HG03045 (cell line): ENCODE measurements at regions not wholly inside any gene's neighbourhood (a gene's known extent, or its start where the extent isn't known, plus 50 kb on each side); places are given as distances from the start of the nearest gene placed in this dataset.
"Not testable (repeated sequence)": the region's sequence is repeated elsewhere in the genome, so short reads cannot be mapped to it uniquely, and the experiment has no call there.

ENCODE experiments used
- ATAC-seq: cut with Tn5 transposase; IDR thresholded peaks from one replicate; pipeline ENCODE4 v1.9.1; 2021; ENCODE audit warnings: mild to moderate bottlenecking, moderate library complexity; ENCODE audit not compliant: unreplicated experiment

- ATAC-seq, result no peak
These were observed 121.2 kb downstream of the MTERF1 start for GRCh38 chr7:91759205-91759863.

- no peak for ATAC-seq
These were observed 112.7 kb downstream of the MTERF1 start for GRCh38 chr7:91767820-91768219.

GRCh38 chr7:91771394-91771793 lies 109.1 kb downstream of the MTERF1 start:
- no peak for ATAC-seq

GRCh38 chr7:91771921-91772815 lies 108.3 kb downstream of the MTERF1 start:
- ATAC-seq, result no peak

GRCh38 chr7:91776171-91776570 lies 104.3 kb downstream of the MTERF1 start:
- ATAC-seq, result no peak

GRCh38 chr7:91777522-91777921 lies 103.0 kb downstream of the MTERF1 start:
- no peak for ATAC-seq

- ATAC-seq, result no peak
These were observed 102.1 kb downstream of the MTERF1 start for GRCh38 chr7:91778416-91778815.

GRCh38 chr7:91780521-91780920 lies 100.0 kb downstream of the MTERF1 start:
- ATAC-seq, result no peak

GRCh38 chr7:91784469-91784868 lies 96.0 kb downstream of the MTERF1 start:
- ATAC-seq, result no peak

GRCh38 chr7:91787931-91788330 lies 92.6 kb downstream of the MTERF1 start:
- no peak for ATAC-seq

- no peak for ATAC-seq
These were observed 91.4 kb downstream of the MTERF1 start for GRCh38 chr7:91789086-91789485.

GRCh38 chr7:91789558-91789957 lies 90.9 kb downstream of the MTERF1 start:
- ATAC-seq, result no peak

- ATAC-seq, result not testable (repeated sequence)
These were observed 89.9 kb downstream of the MTERF1 start for GRCh38 chr7:91790646-91791045.

GRCh38 chr7:91796122-91796521 lies 84.4 kb downstream of the MTERF1 start:
- no peak for ATAC-seq

GRCh38 chr7:91798425-91798824 lies 82.1 kb downstream of the MTERF1 start:
- ATAC-seq, result no peak

- no peak for ATAC-seq
These were observed 80.1 kb downstream of the MTERF1 start for GRCh38 chr7:91800389-91800788.

- no peak for ATAC-seq
These were observed 79.0 kb downstream of the MTERF1 start for GRCh38 chr7:91801331-91801983.

GRCh38 chr7:91811236-91811635 lies 69.3 kb downstream of the MTERF1 start:
- ATAC-seq, result no peak

GRCh38 chr7:91811641-91812040 lies 68.9 kb downstream of the MTERF1 start:
- no peak for ATAC-seq

GRCh38 chr7:91812388-91812787 lies 68.1 kb downstream of the MTERF1 start:
- no peak for ATAC-seq

- peak; percentile 53 for ATAC-seq
These were observed 66.3 kb downstream of the MTERF1 start for GRCh38 chr7:91814189-91814588.
